ENCODE measurements at regions not wholly inside any gene's neighbourhood (a gene's known extent, or its start where the extent isn't known, plus 50 kb on each side); places are given as distances from the start of the nearest gene placed in this dataset.

DNA sequence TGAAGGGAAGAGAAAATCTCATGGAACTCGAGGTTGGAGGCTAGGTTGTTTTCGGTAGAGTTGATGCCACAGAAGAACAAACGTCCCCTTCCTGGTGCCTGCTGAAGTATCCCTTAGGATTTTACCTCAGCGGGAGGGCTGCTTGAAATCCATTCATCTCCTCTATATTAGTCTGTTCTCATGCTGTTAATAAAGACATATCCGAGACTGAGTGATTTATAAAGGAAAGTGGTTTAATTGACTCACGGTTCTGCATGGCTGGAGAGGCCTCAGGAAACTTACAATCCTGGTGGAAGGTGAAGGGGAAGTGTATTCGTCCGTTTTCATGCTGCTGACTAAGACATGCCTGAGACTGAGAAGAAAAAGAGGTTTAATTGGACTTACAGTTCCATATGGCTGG is 413.5 kb downstream of the NPHP4 start:
- TF ChIP-seq, protein P1, sequence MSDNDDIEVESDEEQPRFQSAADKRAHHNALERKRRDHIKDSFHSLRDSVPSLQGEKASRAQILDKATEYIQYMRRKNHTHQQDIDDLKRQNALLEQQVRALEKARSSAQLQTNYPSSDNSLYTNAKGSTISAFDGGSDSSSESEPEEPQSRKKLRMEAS (CRISPR knock-in tag; IDR thresholded peaks at IDR 0.05) = no peak
- TF ChIP-seq, protein P2, sequence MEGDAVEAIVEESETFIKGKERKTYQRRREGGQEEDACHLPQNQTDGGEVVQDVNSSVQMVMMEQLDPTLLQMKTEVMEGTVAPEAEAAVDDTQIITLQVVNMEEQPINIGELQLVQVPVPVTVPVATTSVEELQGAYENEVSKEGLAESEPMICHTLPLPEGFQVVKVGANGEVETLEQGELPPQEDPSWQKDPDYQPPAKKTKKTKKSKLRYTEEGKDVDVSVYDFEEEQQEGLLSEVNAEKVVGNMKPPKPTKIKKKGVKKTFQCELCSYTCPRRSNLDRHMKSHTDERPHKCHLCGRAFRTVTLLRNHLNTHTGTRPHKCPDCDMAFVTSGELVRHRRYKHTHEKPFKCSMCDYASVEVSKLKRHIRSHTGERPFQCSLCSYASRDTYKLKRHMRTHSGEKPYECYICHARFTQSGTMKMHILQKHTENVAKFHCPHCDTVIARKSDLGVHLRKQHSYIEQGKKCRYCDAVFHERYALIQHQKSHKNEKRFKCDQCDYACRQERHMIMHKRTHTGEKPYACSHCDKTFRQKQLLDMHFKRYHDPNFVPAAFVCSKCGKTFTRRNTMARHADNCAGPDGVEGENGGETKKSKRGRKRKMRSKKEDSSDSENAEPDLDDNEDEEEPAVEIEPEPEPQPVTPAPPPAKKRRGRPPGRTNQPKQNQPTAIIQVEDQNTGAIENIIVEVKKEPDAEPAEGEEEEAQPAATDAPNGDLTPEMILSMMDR (IDR thresholded peaks at IDR 0.05) = no peak

Data from WTC11 (cell line).